Fibroblast of the aortic adventitia (primary cell): ENCODE measurements at regions not wholly inside any gene's neighbourhood (a gene's known extent, or its start where the extent isn't known, plus 50 kb on each side); places are given as distances from the start of the nearest gene placed in this dataset.

Source experiments
- DNase-seq: peaks from one replicate; pipeline ENCODE4 v3.0.0-alpha.2; 2010; ENCODE audit warnings: low read depth
- H3K4me3 ChIP-seq: 2 replicates; pipeline ENCODE4 v1.5.1; 2011; ENCODE audit warnings: low read depth, mild to moderate bottlenecking, control low read depth, low read length, moderate library complexity
- TF ChIP-seq, protein P1 (sequence below): IDR thresholded peaks from 2 replicates; pipeline ENCODE4 v1.5.1; 2011; ENCODE audit warnings: mild to moderate bottlenecking, low read length, control low read depth, inconsistent platforms; ENCODE audit not compliant: insufficient read depth

DNA sequence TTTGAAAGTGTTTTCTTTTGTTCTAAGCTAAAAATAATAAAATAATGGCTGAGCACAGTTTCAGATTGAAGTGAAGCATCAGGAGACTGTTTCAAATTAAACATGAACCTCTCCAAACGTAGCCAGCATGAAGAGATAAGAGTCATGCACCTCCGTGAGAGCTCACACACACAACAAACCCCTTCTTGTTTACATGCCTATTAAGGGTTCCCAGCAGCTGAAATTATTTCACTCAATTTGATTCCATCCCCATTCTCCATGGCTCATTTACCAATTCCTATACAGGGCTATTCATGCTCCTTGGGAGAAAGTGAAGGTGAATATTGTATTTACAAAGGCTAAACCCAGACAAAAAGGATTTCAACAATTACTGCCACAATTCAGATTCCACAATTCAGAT, 954.1 kb upstream of the INTU start:
- no peak overlapping the region for H3K4me3 ChIP-seq
- DNase-seq = no peak
- TF ChIP-seq, protein P1, sequence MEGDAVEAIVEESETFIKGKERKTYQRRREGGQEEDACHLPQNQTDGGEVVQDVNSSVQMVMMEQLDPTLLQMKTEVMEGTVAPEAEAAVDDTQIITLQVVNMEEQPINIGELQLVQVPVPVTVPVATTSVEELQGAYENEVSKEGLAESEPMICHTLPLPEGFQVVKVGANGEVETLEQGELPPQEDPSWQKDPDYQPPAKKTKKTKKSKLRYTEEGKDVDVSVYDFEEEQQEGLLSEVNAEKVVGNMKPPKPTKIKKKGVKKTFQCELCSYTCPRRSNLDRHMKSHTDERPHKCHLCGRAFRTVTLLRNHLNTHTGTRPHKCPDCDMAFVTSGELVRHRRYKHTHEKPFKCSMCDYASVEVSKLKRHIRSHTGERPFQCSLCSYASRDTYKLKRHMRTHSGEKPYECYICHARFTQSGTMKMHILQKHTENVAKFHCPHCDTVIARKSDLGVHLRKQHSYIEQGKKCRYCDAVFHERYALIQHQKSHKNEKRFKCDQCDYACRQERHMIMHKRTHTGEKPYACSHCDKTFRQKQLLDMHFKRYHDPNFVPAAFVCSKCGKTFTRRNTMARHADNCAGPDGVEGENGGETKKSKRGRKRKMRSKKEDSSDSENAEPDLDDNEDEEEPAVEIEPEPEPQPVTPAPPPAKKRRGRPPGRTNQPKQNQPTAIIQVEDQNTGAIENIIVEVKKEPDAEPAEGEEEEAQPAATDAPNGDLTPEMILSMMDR = no peak

DNA sequence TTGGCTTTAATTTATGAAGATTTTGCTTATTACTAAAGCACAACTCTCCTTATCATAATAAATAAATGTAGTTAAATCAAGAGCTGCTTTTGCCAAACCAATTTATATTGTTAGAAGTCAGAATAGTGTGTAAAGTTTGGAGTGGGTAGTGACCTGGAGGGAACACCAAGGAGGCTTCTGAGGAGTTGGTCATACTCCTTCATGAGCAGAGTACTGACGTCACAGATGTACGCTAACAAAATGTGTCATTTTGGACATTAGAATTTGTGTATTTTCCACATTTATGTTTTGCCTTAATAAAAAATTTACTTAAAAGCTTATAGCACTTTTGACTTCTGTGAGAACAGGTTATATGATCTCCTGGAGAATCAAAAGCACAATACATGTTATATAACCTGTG, 953.5 kb upstream of the INTU start:
- DNase-seq = no peak
- TF ChIP-seq, protein P1 = no peak

DNA sequence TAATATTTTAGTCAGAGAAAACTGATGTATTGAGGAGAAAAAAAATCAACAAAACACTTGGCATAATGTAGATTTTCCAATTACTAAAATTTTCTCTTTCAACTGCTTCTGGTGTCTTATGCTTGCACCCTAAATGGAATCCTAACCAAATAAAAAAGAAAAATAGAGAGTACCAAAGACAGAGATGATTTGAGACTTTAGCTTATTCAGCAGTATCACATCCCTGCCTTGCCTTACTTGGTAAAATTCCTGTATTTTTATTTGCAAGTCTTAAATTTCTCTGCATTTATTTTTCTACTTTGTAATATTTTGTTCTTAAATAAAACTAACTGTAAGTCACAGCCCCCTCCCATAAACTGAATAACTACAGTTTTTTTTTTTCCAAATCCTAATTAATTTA, 950.5 kb upstream of the INTU start:
- no peak for DNase-seq
- TF ChIP-seq, protein P1 = no peak
- no peak overlapping the region for H3K4me3 ChIP-seq

More for the DNA sequence above, 953.5 kb upstream of the INTU start:
- H3K4me3 ChIP-seq = no peak overlapping the region

DNA sequence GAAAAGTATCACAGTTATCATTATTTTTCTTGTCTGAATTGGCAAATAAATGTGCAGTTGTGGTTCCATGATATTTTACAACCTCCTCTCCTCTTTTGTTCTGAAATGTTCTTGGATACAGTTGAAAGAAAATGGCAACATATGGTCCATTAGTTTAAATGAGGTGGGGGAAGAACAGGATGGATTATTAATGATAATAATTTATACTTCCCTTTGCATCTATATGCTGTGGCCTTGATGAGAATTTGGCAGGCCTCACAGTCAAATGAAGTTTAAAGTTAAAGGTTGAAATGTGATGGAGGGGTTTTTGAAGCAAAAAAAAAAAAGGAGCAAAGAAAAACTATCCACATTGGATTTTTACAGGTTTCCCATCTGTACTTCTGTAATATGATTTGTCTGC, 946.3 kb upstream of the INTU start:
- H3K4me3 ChIP-seq = no peak overlapping the region
- no peak for DNase-seq
- TF ChIP-seq, protein P1 = no peak

DNA sequence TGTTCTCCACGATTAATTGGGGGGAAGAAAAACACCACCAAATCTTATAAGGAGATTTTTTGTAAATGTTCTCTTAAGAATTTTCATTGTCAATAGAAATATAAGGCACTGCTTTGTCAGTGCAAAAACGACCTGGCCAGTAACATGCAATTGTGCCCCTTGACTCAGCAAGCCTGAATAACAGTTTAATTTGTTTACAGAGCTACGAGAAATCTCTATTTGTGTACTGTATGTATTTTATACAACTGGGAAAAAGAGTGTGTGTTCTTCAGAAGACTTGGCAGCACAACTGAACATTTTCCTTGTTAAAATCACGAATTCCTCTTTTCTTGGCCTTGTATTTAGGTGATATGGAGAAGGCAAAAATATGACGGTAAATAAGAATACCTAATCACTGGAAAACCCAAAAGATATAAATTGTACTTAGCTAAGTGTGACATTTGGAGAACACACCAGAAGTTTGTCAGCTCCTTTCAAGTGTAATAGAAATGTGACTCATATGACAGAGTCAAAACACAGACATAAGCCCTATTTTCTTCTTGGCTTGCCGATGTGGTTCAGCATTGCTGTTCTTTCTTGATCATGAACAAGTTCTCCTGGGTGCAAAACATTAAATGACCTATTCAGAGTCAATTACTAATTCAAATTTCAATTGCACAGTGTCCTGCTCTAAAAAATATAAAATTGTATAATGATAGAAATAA, 945.0 kb upstream of the INTU start:
- H3K4me3 ChIP-seq = no peak overlapping the region
- TF ChIP-seq, protein P1 = no peak
- DNase-seq = no peak

DNA sequence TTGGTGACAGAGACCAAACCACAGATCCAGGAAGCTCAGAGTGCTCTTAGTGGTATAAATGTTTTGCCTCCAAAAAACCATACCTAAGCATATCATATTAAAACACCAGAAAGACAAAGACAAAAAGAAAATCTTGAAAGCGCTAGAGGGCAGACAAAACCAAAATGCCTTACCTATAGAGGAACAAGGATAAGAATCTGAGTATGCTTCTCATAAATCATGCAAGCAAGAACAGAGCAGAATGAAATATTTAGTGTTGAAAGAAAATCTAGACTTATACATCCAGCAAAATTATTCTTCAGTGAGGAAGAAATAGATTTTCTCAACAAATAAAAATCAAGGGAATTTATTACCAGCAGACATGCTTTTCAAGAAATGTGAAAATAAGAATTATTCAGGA, 941.0 kb upstream of the INTU start:
- H3K4me3 ChIP-seq = no peak overlapping the region
- DNase-seq = no peak
- TF ChIP-seq, protein P1 = no peak

DNA sequence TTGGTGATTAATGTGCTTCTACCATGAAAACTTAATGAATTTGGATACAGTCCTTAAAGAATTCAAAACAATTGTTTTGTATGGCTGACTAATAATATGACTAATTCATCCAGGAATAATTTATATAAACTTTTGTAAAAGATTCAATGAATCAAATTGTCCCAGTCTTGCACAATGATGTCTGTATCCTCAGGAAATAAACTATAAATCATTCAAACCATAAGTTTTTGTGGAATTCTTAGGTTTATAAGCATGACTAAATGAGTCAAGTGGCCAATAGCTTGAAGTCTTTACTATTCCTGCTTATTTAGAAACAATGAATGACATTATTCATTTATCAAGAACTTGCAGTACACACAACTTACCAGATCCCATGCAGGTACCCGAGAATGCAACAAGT, 935.0 kb upstream of the INTU start:
- TF ChIP-seq, protein P1 = no peak
- DNase-seq = peak; percentile 70
- no peak overlapping the region for H3K4me3 ChIP-seq
